ENCODE measurements at regions not wholly inside any gene's neighbourhood (a gene's known extent, or its start where the extent isn't known, plus 50 kb on each side); places are given as distances from the start of the nearest gene placed in this dataset.
"Not testable (repeated sequence)": the region's sequence is repeated elsewhere in the genome, so short reads cannot be mapped to it uniquely, and the experiment has no call there.

DNA sequence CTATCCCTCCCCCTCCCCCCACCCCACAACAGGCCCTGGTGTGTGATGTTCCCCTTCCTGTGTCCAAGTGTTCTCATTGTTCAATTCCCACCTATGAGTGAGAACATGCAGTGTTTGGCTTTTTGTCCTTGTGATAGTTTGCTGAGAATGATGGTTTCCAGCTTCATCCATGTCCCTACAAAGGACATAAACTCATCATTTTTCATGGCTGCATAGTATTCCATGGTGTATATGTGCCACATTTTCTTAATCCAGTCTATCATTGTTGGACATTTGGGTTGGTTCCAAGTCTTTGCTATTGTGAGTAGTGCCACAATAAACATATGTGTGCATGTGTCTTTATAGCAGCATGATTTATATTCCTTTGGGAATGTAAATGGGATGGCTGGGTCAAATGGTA is 295.1 kb downstream of the KLHL13 start:
- TF ChIP-seq CTCF (conservative IDR thresholded peaks at IDR 0.05; ENCODE audit: low read length); EZH2phosphoT487 (IDR thresholded peaks at IDR 0.05; ENCODE audit: borderline replicate concordance): not testable (repeated sequence)
